NCI-H1105 (cell line): ENCODE measurements at regions not wholly inside any gene's neighbourhood (a gene's known extent, or its start where the extent isn't known, plus 50 kb on each side); places are given as distances from the start of the nearest gene placed in this dataset.

Source experiments
- DNase-seq: peaks from one replicate; lab custom pipeline; 2025; lab: John Stamatoyannopoulos, UW

- no peak for DNase-seq
Observed at GRCh38 chr20:6212903-6213302, 90.1 kb upstream of the FERMT1 start.

DNA sequence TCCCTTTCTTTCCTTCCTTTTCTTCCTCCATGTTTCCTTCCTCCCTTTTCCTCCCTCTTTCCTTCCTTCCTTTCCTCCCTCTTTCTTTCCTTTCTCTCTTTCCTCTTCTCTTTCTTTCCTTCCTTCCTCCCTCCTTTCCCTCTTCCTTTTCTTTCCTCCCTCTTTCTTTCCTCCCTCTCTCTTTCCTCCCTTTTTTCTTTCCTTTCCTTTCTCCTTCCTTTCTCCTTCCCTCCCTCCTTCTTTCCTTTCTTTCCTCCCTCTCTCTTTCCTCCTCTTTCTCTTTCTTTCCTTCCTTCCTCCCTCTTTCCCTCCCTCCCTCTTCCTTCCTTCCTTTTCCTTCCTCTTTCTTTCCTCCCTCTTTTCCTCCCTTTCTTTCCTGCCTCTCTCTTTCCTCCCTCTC lies 86.3 kb upstream of the FERMT1 start:
- no peak for DNase-seq

DNA sequence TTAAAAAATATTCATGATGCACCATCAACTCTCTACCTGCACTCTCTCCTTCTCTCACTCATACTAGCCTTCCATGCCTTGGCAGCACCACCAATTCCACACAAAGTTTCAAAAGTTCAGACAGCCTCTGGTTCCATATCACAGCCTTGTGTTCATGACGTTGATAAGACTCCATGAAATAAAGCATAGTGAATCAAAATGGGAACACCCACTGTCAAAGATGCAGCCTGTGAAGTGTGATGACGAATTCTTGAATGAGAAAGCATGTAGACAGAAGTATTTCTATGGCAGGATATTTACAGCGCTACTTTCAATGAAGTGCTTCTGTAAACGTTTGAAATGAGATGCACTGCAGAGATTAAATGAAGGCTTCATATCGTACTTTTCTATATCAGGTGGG lies 77.3 kb upstream of the FERMT1 start:
- no peak for DNase-seq

- DNase-seq = no peak
Observed at GRCh38 chr20:6185268-6185667, 62.4 kb upstream of the FERMT1 start.

- no peak for DNase-seq
Observed at GRCh38 chr20:6184086-6184485, 61.3 kb upstream of the FERMT1 start.

- DNase-seq = no peak
Observed at GRCh38 chr20:6180531-6180930, 57.7 kb upstream of the FERMT1 start.

GRCh38 chr20:6178537-6178936 lies 55.7 kb upstream of the FERMT1 start:
- peak; percentile 44 for DNase-seq

DNA sequence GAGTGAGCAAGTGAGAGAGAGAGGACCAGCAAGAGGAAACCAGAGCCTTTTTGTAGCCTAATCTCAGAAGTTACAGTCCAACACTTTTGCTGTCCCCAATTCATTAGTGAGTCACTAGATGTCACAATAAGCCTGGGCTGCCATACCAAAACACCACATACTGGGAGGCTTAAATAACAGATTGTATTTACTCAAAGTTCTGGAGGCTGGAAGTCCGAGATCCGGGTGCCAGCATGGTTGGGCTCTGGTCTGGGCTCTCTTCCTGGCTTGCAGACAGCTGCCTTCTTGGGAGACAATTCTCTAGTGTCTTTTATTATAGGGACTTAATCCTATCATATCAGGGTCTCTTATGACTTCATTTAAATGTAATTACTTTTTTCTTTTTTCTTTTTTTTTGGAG lies 50.7 kb upstream of the FERMT1 start:
- DNase-seq = no peak
